ENCODE measurements at regions not wholly inside any gene's neighbourhood (a gene's known extent, or its start where the extent isn't known, plus 50 kb on each side); places are given as distances from the start of the nearest gene placed in this dataset.

- Histone ChIP-seq H3K4me3 (ENCODE audit: low read depth, low read length) (no peak overlapping the region), H3K9me3 (ENCODE audit: control insufficient read depth, insufficient read depth, low read length) (no peaks in the 10 kb centered on the region), H3K27ac (ENCODE audit: low read depth, low read length) (no peak overlapping the region), H3K36me3 (ENCODE audit: control insufficient read depth, insufficient read depth, low read length) (no peaks in the 10 kb centered on the region), H3K4me1 (ENCODE audit: control insufficient read depth, insufficient read depth, low read length) (no peaks in the 10 kb centered on the region), H3K27me3 (ENCODE audit: control insufficient read depth, insufficient read depth, low read length) (no peaks in the 10 kb centered on the region)
- peak in 1 of 6 donors; percentile 62 for DNase-seq (ENCODE audit: low read depth in 4 of 6, low spot score in 6 of 6)
- no CpG with 5 or more reads among the region's 8 CpGs for WGBS (ENCODE audit: insufficient coverage)
Observed at GRCh38 chr4:72974694-72975487, 94.6 kb downstream of the COX18 start.

GRCh38 chr4:72971572-72971971 lies 97.9 kb downstream of the COX18 start:
- WGBS (ENCODE audit: insufficient coverage), result 100% methylated on average over 1 of the region's 3 CpGs
- no peak overlapping the region for H3K27ac ChIP-seq (ENCODE audit: low read depth, low read length)
- H3K27me3 ChIP-seq (ENCODE audit: control insufficient read depth, insufficient read depth, low read length), result no peaks in the 10 kb centered on the region

DNA sequence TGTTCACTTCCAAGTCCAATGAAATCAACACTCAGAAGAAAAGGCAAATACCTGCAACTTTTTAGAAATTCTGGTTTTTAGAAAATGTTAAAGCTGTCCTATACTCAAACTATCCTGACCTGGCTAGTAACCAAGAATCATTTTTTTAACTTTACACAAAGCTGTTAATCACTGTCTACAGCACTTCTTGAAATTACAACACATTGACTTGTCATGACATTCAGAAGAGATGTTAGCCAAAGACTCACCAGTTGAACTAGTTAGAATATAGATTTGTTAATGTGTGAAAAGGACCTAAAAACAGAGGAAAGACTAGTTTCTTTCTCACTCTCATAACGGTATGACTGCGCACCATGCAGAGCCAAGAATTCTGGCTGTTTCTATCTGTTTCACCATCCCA lies 98.8 kb downstream of the COX18 start:
- H3K27me3 ChIP-seq (ENCODE audit: control insufficient read depth, insufficient read depth, low read length), result no peaks in the 10 kb centered on the region
- no peak overlapping the region for H3K4me3 ChIP-seq (ENCODE audit: low read depth, low read length)
- H3K9me3 ChIP-seq (ENCODE audit: control insufficient read depth, insufficient read depth, low read length), result no peaks in the 10 kb centered on the region
- WGBS (ENCODE audit: insufficient coverage), result 92% methylated on average over 2 of the region's 2 CpGs
- H3K4me1 ChIP-seq (ENCODE audit: control insufficient read depth, insufficient read depth, low read length), result no peaks in the 10 kb centered on the region
- no peak for DNase-seq (ENCODE audit: low read depth in 4 of 6, low spot score in 6 of 6)
- H3K27ac ChIP-seq (ENCODE audit: low read depth, low read length), result no peak overlapping the region
- no peaks in the 10 kb centered on the region for H3K36me3 ChIP-seq (ENCODE audit: control insufficient read depth, insufficient read depth, low read length)

More at GRCh38 chr4:72971572-72971971, 97.9 kb downstream of the COX18 start:
- DNase-seq (ENCODE audit: low read depth in 4 of 6, low spot score in 6 of 6), result no peak
- H3K4me1 ChIP-seq (ENCODE audit: control insufficient read depth, insufficient read depth, low read length), result no peaks in the 10 kb centered on the region
- H3K4me3 ChIP-seq (ENCODE audit: low read depth, low read length), result no peak overlapping the region
- H3K36me3 ChIP-seq (ENCODE audit: control insufficient read depth, insufficient read depth, low read length), result no peaks in the 10 kb centered on the region
- no peaks in the 10 kb centered on the region for H3K9me3 ChIP-seq (ENCODE audit: control insufficient read depth, insufficient read depth, low read length)

DNA sequence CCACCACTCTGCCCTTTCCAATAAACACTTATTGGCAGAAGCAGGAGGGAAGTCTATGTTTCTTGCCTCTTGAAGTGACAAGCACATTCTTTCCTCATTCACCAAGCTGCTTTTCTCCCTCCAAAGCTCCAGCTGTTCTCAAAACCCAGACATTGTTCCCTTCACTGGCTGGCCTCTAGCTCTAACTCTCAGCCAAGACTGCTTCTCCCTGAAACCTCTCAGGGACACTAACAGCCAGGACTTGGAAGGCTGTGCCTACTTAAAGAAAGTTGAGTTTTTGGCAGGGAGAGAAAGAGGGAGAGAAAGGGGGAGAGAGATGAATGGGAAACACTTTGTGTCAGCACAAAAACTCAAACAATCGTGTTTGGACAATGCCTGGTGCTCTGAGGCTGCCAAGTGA lies 99.5 kb downstream of the COX18 start:
- H3K4me1 ChIP-seq (ENCODE audit: control insufficient read depth, insufficient read depth, low read length), result no peaks in the 10 kb centered on the region
- no peaks in the 10 kb centered on the region for H3K27me3 ChIP-seq (ENCODE audit: control insufficient read depth, insufficient read depth, low read length)
- no peaks in the 10 kb centered on the region for H3K36me3 ChIP-seq (ENCODE audit: control insufficient read depth, insufficient read depth, low read length)
- no peaks in the 10 kb centered on the region for H3K9me3 ChIP-seq (ENCODE audit: control insufficient read depth, insufficient read depth, low read length)
- H3K27ac ChIP-seq (ENCODE audit: low read depth, low read length), result peak overlapping the region; percentile 33
- peak; percentile 42 to 89 (median 56) for DNase-seq (ENCODE audit: low read depth in 4 of 6, low spot score in 6 of 6)
- WGBS (ENCODE audit: insufficient coverage), result no CpG with 5 or more reads among the region's 1 CpG
- H3K4me3 ChIP-seq (ENCODE audit: low read depth, low read length), result no peak overlapping the region

- no CpG with 5 or more reads among the region's 1 CpG for WGBS (ENCODE audit: insufficient coverage)
Observed at GRCh38 chr4:72966652-72967051, 102.9 kb downstream of the COX18 start.

DNA sequence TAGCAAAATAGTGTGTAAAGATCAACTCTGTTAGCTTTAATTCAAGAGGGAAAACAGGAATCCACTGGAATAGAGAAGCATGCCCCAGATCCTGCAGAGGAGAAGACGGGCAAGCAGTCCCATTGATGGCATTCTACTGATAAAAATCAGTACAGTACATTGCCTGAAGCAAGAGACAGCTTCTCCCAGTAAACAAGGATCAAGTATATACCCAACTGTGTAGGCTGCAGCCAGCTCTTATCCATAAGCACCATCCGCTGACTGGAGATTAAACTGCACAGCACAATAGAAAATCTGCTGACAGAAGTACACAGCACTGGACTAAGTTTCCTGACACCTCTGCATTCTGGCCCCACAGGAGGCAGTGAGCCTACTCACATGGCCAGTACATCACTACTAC lies 110.1 kb downstream of the COX18 start:
- Histone ChIP-seq H3K4me1 (ENCODE audit: control insufficient read depth, insufficient read depth, low read length) (no peaks in the 10 kb centered on the region), H3K4me3 (ENCODE audit: low read depth, low read length) (no peak overlapping the region), H3K36me3 (ENCODE audit: control insufficient read depth, insufficient read depth, low read length) (no peaks in the 10 kb centered on the region), H3K27ac (ENCODE audit: low read depth, low read length) (no peak overlapping the region), H3K9me3 (ENCODE audit: control insufficient read depth, insufficient read depth, low read length) (peaks cover 2% of the 10 kb centered on the region), H3K27me3 (ENCODE audit: control insufficient read depth, insufficient read depth, low read length) (no peaks in the 10 kb centered on the region)
- WGBS (ENCODE audit: insufficient coverage), result 100% methylated on average over 2 of the region's 2 CpGs
- no peak for DNase-seq (ENCODE audit: low read depth in 4 of 6, low spot score in 6 of 6)

More at GRCh38 chr4:72966652-72967051, 102.9 kb downstream of the COX18 start:
- Histone ChIP-seq H3K9me3 (ENCODE audit: control insufficient read depth, insufficient read depth, low read length) (peaks cover 2% of the 10 kb centered on the region), H3K27ac (ENCODE audit: low read depth, low read length) (no peak overlapping the region), H3K27me3 (ENCODE audit: control insufficient read depth, insufficient read depth, low read length) (no peaks in the 10 kb centered on the region), H3K4me3 (ENCODE audit: low read depth, low read length) (no peak overlapping the region), H3K4me1 (ENCODE audit: control insufficient read depth, insufficient read depth, low read length) (no peaks in the 10 kb centered on the region), H3K36me3 (ENCODE audit: control insufficient read depth, insufficient read depth, low read length) (no peaks in the 10 kb centered on the region)
- no peak for DNase-seq (ENCODE audit: low read depth in 4 of 6, low spot score in 6 of 6)

DNA sequence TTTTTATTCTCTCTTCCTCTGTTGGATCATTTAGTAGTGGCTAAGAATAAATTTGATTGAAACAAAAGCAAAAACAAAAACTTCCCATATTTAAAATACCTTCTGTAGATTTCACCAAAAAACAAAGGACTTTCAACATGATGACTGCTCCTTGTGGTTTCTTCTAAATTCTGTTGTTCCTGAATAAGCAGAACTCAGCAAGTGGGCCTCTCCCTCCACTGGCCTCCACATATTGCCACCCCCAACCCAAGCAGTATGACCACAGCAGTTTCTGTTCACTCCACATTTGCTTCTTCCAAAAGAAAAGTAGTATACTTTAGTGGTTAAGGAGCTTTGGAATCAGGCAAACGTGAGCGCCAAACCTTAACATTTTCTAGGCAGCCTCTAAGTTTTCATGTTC lies 114.7 kb downstream of the COX18 start:
- Histone ChIP-seq H3K9me3 (ENCODE audit: control insufficient read depth, insufficient read depth, low read length) (no peaks in the 10 kb centered on the region), H3K4me3 (ENCODE audit: low read depth, low read length) (no peak overlapping the region), H3K36me3 (ENCODE audit: control insufficient read depth, insufficient read depth, low read length) (no peaks in the 10 kb centered on the region), H3K4me1 (ENCODE audit: control insufficient read depth, insufficient read depth, low read length) (no peaks in the 10 kb centered on the region), H3K27ac (ENCODE audit: low read depth, low read length) (no peak overlapping the region), H3K27me3 (ENCODE audit: control insufficient read depth, insufficient read depth, low read length) (no peaks in the 10 kb centered on the region)
- DNase-seq (ENCODE audit: low read depth in 4 of 6, low spot score in 6 of 6), result no peak
- WGBS (ENCODE audit: insufficient coverage), result no CpG with 5 or more reads among the region's 2 CpGs

DNA sequence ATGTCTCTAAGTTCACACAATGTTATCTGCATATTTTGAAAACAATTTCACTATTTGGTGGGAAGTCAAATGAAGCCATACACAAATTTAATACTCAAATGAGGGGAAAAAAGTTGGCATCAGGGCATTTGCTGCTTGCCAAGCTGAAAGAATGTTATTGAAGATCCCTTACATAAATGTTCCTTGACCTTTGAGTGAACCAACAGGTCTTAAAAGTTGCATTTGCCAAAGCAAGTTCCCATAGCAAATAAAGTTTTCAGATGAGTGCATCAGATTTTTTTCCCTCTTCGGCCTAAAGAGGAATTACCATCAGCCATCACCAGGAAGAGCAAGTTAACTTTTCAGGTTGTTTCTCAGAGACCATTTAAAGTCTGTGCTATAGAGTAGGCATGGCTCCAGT lies 115.9 kb downstream of the COX18 start:
- WGBS (ENCODE audit: insufficient coverage), result no CpG with 5 or more reads among the region's 1 CpG
- DNase-seq (ENCODE audit: low read depth in 4 of 6, low spot score in 6 of 6), result no peak
- H3K9me3 ChIP-seq (ENCODE audit: control insufficient read depth, insufficient read depth, low read length), result no peaks in the 10 kb centered on the region
- H3K36me3 ChIP-seq (ENCODE audit: control insufficient read depth, insufficient read depth, low read length), result no peaks in the 10 kb centered on the region
- no peaks in the 10 kb centered on the region for H3K27me3 ChIP-seq (ENCODE audit: control insufficient read depth, insufficient read depth, low read length)
- H3K4me1 ChIP-seq (ENCODE audit: control insufficient read depth, insufficient read depth, low read length), result no peaks in the 10 kb centered on the region
- H3K27ac ChIP-seq (ENCODE audit: low read depth, low read length), result no peak overlapping the region
- H3K4me3 ChIP-seq (ENCODE audit: low read depth, low read length), result no peak overlapping the region

GRCh38 chr4:72951628-72952027 lies 117.9 kb downstream of the COX18 start:
- no peaks in the 10 kb centered on the region for H3K27me3 ChIP-seq (ENCODE audit: control insufficient read depth, insufficient read depth, low read length)
- no peak for DNase-seq (ENCODE audit: low read depth in 4 of 6, low spot score in 6 of 6)
- no peaks in the 10 kb centered on the region for H3K4me1 ChIP-seq (ENCODE audit: control insufficient read depth, insufficient read depth, low read length)
- H3K9me3 ChIP-seq (ENCODE audit: control insufficient read depth, insufficient read depth, low read length), result no peaks in the 10 kb centered on the region
- no peak overlapping the region for H3K27ac ChIP-seq (ENCODE audit: low read depth, low read length)
- no CpG with 5 or more reads among the region's 2 CpGs for WGBS (ENCODE audit: insufficient coverage)
- H3K4me3 ChIP-seq (ENCODE audit: low read depth, low read length), result no peak overlapping the region
- H3K36me3 ChIP-seq (ENCODE audit: control insufficient read depth, insufficient read depth, low read length), result no peaks in the 10 kb centered on the region

- DNase-seq (ENCODE audit: low read depth in 4 of 6, low spot score in 6 of 6), result no peak
- Histone ChIP-seq H3K36me3 (ENCODE audit: control insufficient read depth, insufficient read depth, low read length) (no peaks in the 10 kb centered on the region), H3K9me3 (ENCODE audit: control insufficient read depth, insufficient read depth, low read length) (no peaks in the 10 kb centered on the region), H3K27me3 (ENCODE audit: control insufficient read depth, insufficient read depth, low read length) (no peaks in the 10 kb centered on the region), H3K4me1 (ENCODE audit: control insufficient read depth, insufficient read depth, low read length) (no peaks in the 10 kb centered on the region), H3K27ac (ENCODE audit: low read depth, low read length) (no peak overlapping the region), H3K4me3 (ENCODE audit: low read depth, low read length) (no peak overlapping the region)
- WGBS (ENCODE audit: insufficient coverage), result 80% methylated on average over 1 of the region's 1 CpG
Observed at GRCh38 chr4:72951147-72951546, 118.4 kb downstream of the COX18 start.

All from spinal cord (tissue), 9 donors.